Rectal smooth muscle tissue (tissue), 1 donor: ENCODE measurements at regions not wholly inside any gene's neighbourhood (a gene's known extent, or its start where the extent isn't known, plus 50 kb on each side); places are given as distances from the start of the nearest gene placed in this dataset.

Source experiments
- H3K27ac ChIP-seq: one replicate; pipeline ENCODE4 v1.7.0; 2013; ENCODE audit warnings: low read depth, low read length, inconsistent platforms
- H3K27me3 ChIP-seq: one replicate; pipeline ENCODE4 v1.7.0; 2013; ENCODE audit warnings: low read length; ENCODE audit not compliant: control insufficient read depth, insufficient read depth
- H3K36me3 ChIP-seq: one replicate; pipeline ENCODE4 v1.7.0; 2013; ENCODE audit warnings: low read length; ENCODE audit not compliant: control insufficient read depth, insufficient read depth
- H3K4me1 ChIP-seq: one replicate; pipeline ENCODE4 v1.7.0; 2013; ENCODE audit warnings: low read length; ENCODE audit not compliant: control insufficient read depth, insufficient read depth
- H3K4me3 ChIP-seq: one replicate; pipeline ENCODE4 v1.7.0; 2013; ENCODE audit warnings: low read length
- H3K9ac ChIP-seq: one replicate; pipeline ENCODE4 v1.7.0; 2013; ENCODE audit warnings: low read length

GRCh38 chr4:128347930-128348660 lies 60.5 kb upstream of the PGRMC2 start:
- no peak overlapping the region for H3K4me3 ChIP-seq
- no peak overlapping the region for H3K9ac ChIP-seq
- no peaks in the 10 kb centered on the region for H3K27me3 ChIP-seq
- H3K27ac ChIP-seq: no peak overlapping the region
- H3K36me3 ChIP-seq: no peaks in the 10 kb centered on the region
- no peaks in the 10 kb centered on the region for H3K4me1 ChIP-seq

GRCh38 chr4:128347175-128347868 lies 59.7 kb upstream of the PGRMC2 start:
- H3K36me3 ChIP-seq: no peaks in the 10 kb centered on the region
- H3K27ac ChIP-seq: no peak overlapping the region
- no peaks in the 10 kb centered on the region for H3K27me3 ChIP-seq
- no peak overlapping the region for H3K4me3 ChIP-seq
- H3K9ac ChIP-seq: no peak overlapping the region
- H3K4me1 ChIP-seq: no peaks in the 10 kb centered on the region

GRCh38 chr4:128346054-128346716 lies 58.6 kb upstream of the PGRMC2 start:
- no peaks in the 10 kb centered on the region for H3K27me3 ChIP-seq
- no peak overlapping the region for H3K4me3 ChIP-seq
- H3K9ac ChIP-seq: no peak overlapping the region
- no peaks in the 10 kb centered on the region for H3K4me1 ChIP-seq
- no peaks in the 10 kb centered on the region for H3K36me3 ChIP-seq
- H3K27ac ChIP-seq: no peak overlapping the region

DNA sequence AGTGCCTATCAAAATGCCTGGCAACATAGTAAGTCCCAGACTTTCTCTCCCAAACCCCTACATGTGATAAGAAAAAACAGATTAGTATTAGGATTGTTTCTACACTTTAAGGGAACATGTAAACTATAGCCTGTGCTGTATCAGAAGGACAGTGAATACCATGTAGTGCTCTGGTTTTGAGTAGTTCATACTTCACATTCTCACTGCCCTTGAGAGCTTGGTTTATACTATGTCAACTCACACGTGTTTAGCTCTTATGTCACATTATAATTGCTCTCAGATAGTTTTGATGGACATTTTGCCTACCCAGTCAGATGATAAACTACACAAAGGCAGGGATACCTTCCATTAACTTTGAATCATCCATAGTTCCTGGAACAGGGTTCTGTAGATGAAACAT lies 58.0 kb upstream of the PGRMC2 start:
- Histone ChIP-seq H3K27me3 (no peaks in the 10 kb centered on the region), H3K4me1 (no peaks in the 10 kb centered on the region), H3K36me3 (no peaks in the 10 kb centered on the region), H3K4me3 (no peak overlapping the region), H3K9ac (no peak overlapping the region), H3K27ac (no peak overlapping the region)

GRCh38 chr4:128342762-128343161 lies 55.1 kb upstream of the PGRMC2 start:
- no peaks in the 10 kb centered on the region for H3K36me3 ChIP-seq
- H3K4me3 ChIP-seq: no peak overlapping the region
- no peak overlapping the region for H3K9ac ChIP-seq
- no peaks in the 10 kb centered on the region for H3K4me1 ChIP-seq
- H3K27ac ChIP-seq: no peak overlapping the region
- H3K27me3 ChIP-seq: no peaks in the 10 kb centered on the region

DNA sequence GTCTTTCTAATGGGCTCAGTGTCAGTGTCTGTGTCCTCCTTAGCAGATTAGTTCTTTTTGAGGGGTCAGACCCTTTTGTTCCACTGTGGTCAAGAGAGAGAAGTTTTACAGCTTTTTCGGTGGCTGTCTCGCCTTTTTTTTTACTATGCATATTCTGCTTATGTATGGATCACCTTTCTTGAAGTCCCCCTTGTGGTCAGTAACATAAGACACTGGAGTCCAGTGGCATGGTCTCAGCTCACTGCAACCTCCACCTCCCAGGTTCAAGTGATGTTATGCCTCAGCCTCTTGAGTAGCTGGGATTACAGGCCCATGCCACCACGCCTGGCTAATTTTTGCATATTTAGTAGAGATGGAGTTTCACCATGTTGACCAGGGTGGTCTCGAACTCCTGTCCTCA lies 54.0 kb upstream of the PGRMC2 start:
- Histone ChIP-seq H3K4me1 (no peaks in the 10 kb centered on the region), H3K36me3 (no peaks in the 10 kb centered on the region)

GRCh38 chr4:128338634-128339355 lies 51.2 kb upstream of the PGRMC2 start:
- no peak overlapping the region for H3K4me3 ChIP-seq
- no peaks in the 10 kb centered on the region for H3K4me1 ChIP-seq
- H3K27ac ChIP-seq: no peak overlapping the region
- H3K9ac ChIP-seq: no peak overlapping the region
- H3K36me3 ChIP-seq: no peaks in the 10 kb centered on the region
- no peaks in the 10 kb centered on the region for H3K27me3 ChIP-seq

More for the DNA sequence above, 54.0 kb upstream of the PGRMC2 start:
- no peak overlapping the region for H3K27ac ChIP-seq
- H3K4me3 ChIP-seq: no peak overlapping the region
- no peaks in the 10 kb centered on the region for H3K27me3 ChIP-seq
- H3K9ac ChIP-seq: no peak overlapping the region

GRCh38 chr4:128337863-128338262 lies 50.2 kb upstream of the PGRMC2 start:
- Histone ChIP-seq H3K4me1 (no peaks in the 10 kb centered on the region), H3K9ac (no peak overlapping the region), H3K4me3 (no peak overlapping the region), H3K27ac (no peak overlapping the region), H3K27me3 (no peaks in the 10 kb centered on the region), H3K36me3 (no peaks in the 10 kb centered on the region)
